ENCODE measurements at regions not wholly inside any gene's neighbourhood (a gene's known extent, or its start where the extent isn't known, plus 50 kb on each side); places are given as distances from the start of the nearest gene placed in this dataset.
"Not testable (repeated sequence)": the region's sequence is repeated elsewhere in the genome, so short reads cannot be mapped to it uniquely, and the experiment has no call there.

- DNase-seq (ENCODE audit: low spot score): no peak
Measured at GRCh38 chr5:42894057-42894456, 82.4 kb upstream of the SELENOP start.

- peak; percentile 97 for DNase-seq (ENCODE audit: low spot score)
Measured at GRCh38 chr5:42889311-42889933, 77.7 kb upstream of the SELENOP start.

- DNase-seq (ENCODE audit: low spot score): no peak
Measured at GRCh38 chr5:42888771-42889170, 77.1 kb upstream of the SELENOP start.

- no peak for DNase-seq (ENCODE audit: low spot score)
Measured at GRCh38 chr5:42887575-42887974, 75.9 kb upstream of the SELENOP start.

GRCh38 chr5:42887097-42887496, 75.4 kb upstream of the SELENOP start:
- DNase-seq (ENCODE audit: low spot score): no peak

GRCh38 chr5:42886635-42887034, 74.9 kb upstream of the SELENOP start:
- no peak for DNase-seq (ENCODE audit: low spot score)

DNA sequence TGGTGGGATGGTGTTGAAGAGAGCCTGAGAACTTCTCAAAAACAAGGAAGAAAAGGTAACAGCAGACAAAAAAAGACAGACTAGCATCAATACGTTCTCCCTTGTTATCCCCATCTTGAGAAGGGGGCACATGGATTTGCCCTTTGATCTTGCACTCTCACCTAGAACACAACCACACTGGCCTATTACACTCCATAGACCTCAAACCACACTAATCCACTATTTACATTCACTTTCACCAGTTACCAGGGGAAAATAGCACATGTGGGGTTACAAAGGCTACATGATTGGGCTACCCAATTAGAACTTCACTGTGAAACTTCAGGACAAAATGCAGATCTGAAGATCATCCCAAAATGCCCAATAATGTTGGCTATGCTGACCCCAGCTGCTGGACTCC, 72.6 kb upstream of the SELENOP start:
- DNase-seq (ENCODE audit: low spot score): no peak

- DNase-seq (ENCODE audit: low spot score): no peak
Measured at GRCh38 chr5:42881416-42882117, 69.9 kb upstream of the SELENOP start.

DNA sequence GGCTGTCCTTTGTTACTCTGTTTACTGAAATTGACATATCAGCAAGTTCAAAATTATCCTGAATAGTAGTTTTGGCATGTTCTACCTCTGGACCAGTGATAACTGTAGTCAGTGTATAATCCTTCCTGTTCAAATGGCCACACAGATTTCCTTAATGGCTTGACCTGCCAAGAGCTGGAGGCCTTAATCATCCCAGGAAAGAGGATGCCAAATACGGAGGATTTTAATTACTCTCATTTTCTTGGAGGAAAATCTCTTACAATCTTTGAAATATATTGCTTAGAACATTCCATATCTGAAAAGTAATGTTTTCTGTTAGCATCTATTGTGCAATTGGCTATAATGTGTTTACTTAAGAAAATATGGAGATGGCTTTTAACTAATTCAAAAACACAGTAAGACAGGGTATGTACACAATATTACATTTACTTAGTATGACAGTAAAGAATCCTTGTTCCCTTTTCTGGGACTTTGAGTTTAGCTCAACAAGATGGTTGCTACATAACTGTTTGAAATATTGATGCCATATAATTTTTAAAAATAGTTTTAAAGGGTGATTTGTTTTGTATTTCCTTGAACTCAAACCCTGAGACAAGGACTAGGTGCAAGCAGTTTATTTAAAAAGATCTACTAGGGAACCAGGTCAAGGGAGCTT, 68.9 kb upstream of the SELENOP start:
- DNase-seq (ENCODE audit: low spot score): no peak

GRCh38 chr5:42879291-42879690, 67.6 kb upstream of the SELENOP start:
- no peak for DNase-seq (ENCODE audit: low spot score)

DNA sequence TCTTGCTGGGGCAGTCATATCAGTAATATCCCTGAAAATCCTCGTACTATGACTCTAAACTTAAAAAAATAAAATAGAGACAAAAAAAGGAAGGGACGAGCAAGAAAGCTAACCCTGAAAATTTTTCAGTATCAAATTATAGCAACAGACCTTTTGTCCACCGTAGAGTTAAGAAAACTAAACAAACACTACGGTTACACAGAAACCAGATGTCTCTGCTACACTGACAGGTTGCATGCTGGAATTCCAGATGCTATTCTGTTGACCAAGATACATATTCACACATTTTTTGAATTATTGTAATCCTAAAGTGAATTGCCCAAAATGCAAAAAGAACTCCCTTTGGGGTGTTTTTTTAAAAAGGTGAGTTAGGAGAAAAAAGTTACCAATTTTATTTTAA, 66.9 kb upstream of the SELENOP start:
- no peak for DNase-seq (ENCODE audit: low spot score)

DNA sequence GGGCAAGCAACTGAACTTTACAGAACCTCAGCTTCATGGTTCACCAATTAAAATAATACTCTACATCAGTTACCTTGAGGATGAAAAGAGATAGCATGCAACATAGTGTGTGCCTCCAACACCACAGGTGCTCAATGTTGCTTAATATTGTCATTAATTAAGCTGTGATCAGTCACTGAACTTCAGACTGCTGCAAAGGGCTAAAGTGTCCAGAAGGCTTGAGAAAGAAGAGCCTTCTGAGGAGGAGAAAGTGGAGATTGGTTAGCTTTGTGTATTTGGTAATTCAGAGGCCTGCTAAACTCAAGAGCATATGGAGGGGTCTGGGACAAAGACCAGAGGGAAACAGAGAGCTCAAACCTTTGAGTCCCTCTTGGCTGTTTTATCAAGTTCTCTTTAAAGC, 66.3 kb upstream of the SELENOP start:
- DNase-seq (ENCODE audit: low spot score): no peak

GRCh38 chr5:42877431-42877830, 65.7 kb upstream of the SELENOP start:
- DNase-seq (ENCODE audit: low spot score): no peak

GRCh38 chr5:42876375-42876844, 64.7 kb upstream of the SELENOP start:
- DNase-seq (ENCODE audit: low spot score): peak; percentile 85

GRCh38 chr5:42875785-42876374, 64.2 kb upstream of the SELENOP start:
- DNase-seq (ENCODE audit: low spot score): no peak

GRCh38 chr5:42875211-42875610, 63.5 kb upstream of the SELENOP start:
- no peak for DNase-seq (ENCODE audit: low spot score)

GRCh38 chr5:42874621-42875198, 63.0 kb upstream of the SELENOP start:
- DNase-seq (ENCODE audit: low spot score): no peak

- no peak for DNase-seq (ENCODE audit: low spot score)
Measured at GRCh38 chr5:42872865-42873264, 61.2 kb upstream of the SELENOP start.

- DNase-seq (ENCODE audit: low spot score): peak; percentile 70
Measured at GRCh38 chr5:42870882-42871418, 59.3 kb upstream of the SELENOP start.

DNA sequence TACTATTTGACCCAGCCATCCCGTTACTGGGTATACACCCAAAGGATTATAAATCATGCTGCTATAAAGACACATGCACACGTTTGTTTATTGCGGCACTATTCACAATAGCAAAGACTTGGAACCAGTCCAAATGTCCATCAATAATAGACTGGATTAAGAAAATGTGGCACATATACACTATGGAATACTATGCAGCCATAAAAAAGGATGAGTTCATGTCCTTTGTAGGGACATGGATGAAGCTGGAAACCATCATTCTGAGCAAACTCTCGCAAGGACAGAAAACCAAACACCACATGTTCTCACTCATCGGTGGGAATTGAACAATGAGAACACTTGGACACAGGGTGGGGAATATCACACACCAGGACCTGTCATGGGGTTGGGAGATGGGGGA, 56.7 kb upstream of the SELENOP start:
- not testable (repeated sequence) for DNase-seq (ENCODE audit: low spot score)

- DNase-seq (ENCODE audit: low spot score): not testable (repeated sequence)
Measured at GRCh38 chr5:42864749-42865148, 53.1 kb upstream of the SELENOP start.
